ENCODE measurements at regions not wholly inside any gene's neighbourhood (a gene's known extent, or its start where the extent isn't known, plus 50 kb on each side); places are given as distances from the start of the nearest gene placed in this dataset.
A peak's percentile ranks its signal among the peaks of the same experiment; 100 is the strongest.

DNA sequence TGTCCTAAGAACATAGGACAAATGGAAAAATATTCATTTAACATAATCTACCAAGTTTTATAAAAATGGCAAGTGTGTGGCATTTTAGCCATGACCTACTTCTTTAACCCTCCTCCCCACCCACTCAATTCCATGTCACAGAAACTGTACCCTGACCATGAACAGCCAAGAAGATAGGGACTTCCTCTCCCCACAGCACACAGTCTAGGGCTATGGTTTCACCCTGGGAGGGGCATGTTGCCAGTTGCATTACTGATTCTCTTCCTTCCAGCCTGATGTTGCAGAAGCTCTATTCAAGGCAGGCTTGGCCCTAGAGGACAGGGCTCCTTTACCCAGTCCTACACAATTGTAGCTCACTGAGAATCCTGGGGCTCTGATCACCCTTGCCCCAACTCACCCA lies 153.6 kb upstream of the KLF7 start (continued):
- TF ChIP-seq, protein P1, sequence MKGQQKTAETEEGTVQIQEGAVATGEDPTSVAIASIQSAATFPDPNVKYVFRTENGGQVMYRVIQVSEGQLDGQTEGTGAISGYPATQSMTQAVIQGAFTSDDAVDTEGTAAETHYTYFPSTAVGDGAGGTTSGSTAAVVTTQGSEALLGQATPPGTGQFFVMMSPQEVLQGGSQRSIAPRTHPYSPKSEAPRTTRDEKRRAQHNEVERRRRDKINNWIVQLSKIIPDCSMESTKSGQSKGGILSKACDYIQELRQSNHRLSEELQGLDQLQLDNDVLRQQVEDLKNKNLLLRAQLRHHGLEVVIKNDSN (IDR thresholded peaks at IDR 0.05; ENCODE audit: borderline replicate concordance, low read depth): no peak
- no peak for TF ChIP-seq EZH2phosphoT487 (IDR thresholded peaks at IDR 0.05; ENCODE audit: borderline replicate concordance, low read depth)
- TF ChIP-seq, protein P2, sequence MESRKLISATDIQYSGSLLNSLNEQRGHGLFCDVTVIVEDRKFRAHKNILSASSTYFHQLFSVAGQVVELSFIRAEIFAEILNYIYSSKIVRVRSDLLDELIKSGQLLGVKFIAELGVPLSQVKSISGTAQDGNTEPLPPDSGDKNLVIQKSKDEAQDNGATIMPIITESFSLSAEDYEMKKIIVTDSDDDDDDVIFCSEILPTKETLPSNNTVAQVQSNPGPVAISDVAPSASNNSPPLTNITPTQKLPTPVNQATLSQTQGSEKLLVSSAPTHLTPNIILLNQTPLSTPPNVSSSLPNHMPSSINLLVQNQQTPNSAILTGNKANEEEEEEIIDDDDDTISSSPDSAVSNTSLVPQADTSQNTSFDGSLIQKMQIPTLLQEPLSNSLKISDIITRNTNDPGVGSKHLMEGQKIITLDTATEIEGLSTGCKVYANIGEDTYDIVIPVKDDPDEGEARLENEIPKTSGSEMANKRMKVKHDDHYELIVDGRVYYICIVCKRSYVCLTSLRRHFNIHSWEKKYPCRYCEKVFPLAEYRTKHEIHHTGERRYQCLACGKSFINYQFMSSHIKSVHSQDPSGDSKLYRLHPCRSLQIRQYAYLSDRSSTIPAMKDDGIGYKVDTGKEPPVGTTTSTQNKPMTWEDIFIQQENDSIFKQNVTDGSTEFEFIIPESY (IDR thresholded peaks at IDR 0.05; ENCODE audit: borderline replicate concordance, low read depth): no peak

DNA sequence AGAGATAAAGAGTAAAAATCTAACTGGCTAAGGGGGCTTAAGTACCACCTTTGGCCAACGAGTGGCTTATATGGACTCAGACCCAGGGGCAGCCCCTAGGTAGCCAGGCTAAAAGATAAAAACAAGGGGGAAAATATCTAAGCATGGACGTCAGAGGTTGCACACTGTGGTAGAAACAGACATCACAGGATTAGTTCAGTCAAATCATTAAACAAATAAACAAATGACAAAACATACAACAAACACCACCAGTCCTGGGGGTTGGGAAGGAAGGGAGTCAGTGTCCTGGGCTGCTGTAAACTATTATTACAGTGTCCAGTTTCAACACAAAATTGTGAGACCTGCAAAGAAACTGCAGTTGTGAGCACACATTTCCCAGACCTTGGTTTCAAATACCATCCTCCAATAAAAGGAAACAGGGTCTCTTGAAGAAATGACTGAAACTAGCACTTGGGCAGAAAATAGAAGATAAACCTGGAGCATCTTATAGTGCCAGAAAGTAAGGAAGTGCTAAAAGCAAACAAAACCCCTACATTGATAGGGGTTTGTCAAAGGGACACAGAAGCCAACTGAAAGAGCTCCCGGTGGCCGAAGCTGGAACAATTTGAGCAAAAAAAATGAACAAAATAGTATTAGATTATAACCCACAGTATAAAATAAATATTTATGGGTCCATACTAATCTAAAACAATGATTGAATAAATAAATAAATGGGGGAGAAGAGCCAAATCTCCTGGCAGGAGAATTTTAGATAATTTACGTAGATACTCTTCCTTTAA lies 154.8 kb upstream of the KLF7 start:
- CTCF ChIA-PET: interaction anchor here (0.6 to 1.2 kb wide), 2 partner anchors 20 to 115 kb away, joined by 3 to 4 read pairs; no protein-coding TSS in a partner anchor

More for the DNA sequence above, 154.8 kb upstream of the KLF7 start:
- no peaks in the 10 kb centered on the region for H3K36me3 ChIP-seq (replicated peaks in 1 of 2; ENCODE audit: control insufficient read depth in 1 of 2, insufficient read depth in 2 of 2, low read length in 1 of 2)
- H3K27me3 ChIP-seq (ENCODE audit: insufficient read depth): no peaks in the 10 kb centered on the region
- H3K9me2 ChIP-seq: no peaks in the 10 kb centered on the region
- POLR2A ChIA-PET: no interaction called here
- 87% methylated on average over 5 of the region's 5 CpGs for WGBS (ENCODE audit: low lambda C conversion rate)
- H3K9ac ChIP-seq: no peak overlapping the region
- no peaks in the 10 kb centered on the region for H3F3A ChIP-seq (replicated peaks; ENCODE audit: insufficient read depth)
- H2AFZ ChIP-seq (ENCODE audit: low read depth): no peak overlapping the region
- H3K4me2 ChIP-seq: no peak overlapping the region
- H3K9me3 ChIP-seq: no peaks in the 10 kb centered on the region
- TF ChIP-seq, protein P3, sequence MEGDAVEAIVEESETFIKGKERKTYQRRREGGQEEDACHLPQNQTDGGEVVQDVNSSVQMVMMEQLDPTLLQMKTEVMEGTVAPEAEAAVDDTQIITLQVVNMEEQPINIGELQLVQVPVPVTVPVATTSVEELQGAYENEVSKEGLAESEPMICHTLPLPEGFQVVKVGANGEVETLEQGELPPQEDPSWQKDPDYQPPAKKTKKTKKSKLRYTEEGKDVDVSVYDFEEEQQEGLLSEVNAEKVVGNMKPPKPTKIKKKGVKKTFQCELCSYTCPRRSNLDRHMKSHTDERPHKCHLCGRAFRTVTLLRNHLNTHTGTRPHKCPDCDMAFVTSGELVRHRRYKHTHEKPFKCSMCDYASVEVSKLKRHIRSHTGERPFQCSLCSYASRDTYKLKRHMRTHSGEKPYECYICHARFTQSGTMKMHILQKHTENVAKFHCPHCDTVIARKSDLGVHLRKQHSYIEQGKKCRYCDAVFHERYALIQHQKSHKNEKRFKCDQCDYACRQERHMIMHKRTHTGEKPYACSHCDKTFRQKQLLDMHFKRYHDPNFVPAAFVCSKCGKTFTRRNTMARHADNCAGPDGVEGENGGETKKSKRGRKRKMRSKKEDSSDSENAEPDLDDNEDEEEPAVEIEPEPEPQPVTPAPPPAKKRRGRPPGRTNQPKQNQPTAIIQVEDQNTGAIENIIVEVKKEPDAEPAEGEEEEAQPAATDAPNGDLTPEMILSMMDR (IDR thresholded peaks at IDR 0.05): peak; percentile 44
- TF ChIP-seq, protein P1 (IDR thresholded peaks at IDR 0.05; ENCODE audit: borderline replicate concordance, low read depth): no peak
- H3K79me2 ChIP-seq (ENCODE audit: insufficient read depth): no peaks in the 10 kb centered on the region
- peaks cover 6 to 14% of the 10 kb centered on the region in 2 experiments; a peak in 3 of 4 replicates for H3K4me1 ChIP-seq (ENCODE audit: control insufficient read depth in 1 of 2, insufficient read depth in 2 of 2, low read depth in 1 of 2, low read length in 1 of 2)
- H3K4me3 ChIP-seq (ENCODE audit: low read depth in 2 of 2, low read length in 1 of 2): no peak overlapping the region
- DNase-seq: no peak
- H3K27ac ChIP-seq (ENCODE audit: low read depth in 2 of 2, low read length in 1 of 2): no peak overlapping the region
- no peaks in the 10 kb centered on the region for H4K20me1 ChIP-seq (ENCODE audit: insufficient read depth)
